ENCODE measurements at regions not wholly inside any gene's neighbourhood (a gene's known extent, or its start where the extent isn't known, plus 50 kb on each side); places are given as distances from the start of the nearest gene placed in this dataset.

DNA sequence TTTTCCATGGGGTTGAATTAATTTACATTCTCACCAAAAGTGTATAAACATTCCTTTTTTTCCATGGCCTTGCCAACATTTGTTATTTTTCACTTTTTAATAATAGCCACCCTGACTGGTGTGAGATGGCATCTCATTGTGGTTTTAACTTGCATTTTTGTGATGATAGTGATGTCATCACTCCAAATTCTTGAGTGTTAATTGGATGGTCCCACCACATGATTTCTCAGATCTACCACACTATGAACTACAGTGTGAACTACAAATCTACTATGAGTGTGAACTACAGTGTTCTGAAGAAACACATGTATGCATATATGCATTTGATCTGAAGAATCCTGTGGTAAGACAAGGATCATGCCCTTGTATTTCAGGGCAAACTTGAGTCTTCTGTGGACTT lies 340.1 kb downstream of the ABCC12 start:
- TF ChIP-seq, protein P1, sequence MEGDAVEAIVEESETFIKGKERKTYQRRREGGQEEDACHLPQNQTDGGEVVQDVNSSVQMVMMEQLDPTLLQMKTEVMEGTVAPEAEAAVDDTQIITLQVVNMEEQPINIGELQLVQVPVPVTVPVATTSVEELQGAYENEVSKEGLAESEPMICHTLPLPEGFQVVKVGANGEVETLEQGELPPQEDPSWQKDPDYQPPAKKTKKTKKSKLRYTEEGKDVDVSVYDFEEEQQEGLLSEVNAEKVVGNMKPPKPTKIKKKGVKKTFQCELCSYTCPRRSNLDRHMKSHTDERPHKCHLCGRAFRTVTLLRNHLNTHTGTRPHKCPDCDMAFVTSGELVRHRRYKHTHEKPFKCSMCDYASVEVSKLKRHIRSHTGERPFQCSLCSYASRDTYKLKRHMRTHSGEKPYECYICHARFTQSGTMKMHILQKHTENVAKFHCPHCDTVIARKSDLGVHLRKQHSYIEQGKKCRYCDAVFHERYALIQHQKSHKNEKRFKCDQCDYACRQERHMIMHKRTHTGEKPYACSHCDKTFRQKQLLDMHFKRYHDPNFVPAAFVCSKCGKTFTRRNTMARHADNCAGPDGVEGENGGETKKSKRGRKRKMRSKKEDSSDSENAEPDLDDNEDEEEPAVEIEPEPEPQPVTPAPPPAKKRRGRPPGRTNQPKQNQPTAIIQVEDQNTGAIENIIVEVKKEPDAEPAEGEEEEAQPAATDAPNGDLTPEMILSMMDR (optimal IDR thresholded peaks at IDR 0.05 in 1 of 3, IDR thresholded peaks at IDR 0.05 in 1 of 3, conservative IDR thresholded peaks at IDR 0.05 in 1 of 3; ENCODE audit: extremely low read depth in 1 of 3, insufficient read depth in 2 of 3, low read length in 3 of 3): no peak
- no peak for TF ChIP-seq EZH2 (IDR thresholded peaks at IDR 0.05; ENCODE audit: low read length)
